WTC11 (cell line): ENCODE measurements at regions not wholly inside any gene's neighbourhood (a gene's known extent, or its start where the extent isn't known, plus 50 kb on each side); places are given as distances from the start of the nearest gene placed in this dataset.

Experiments
- AFF4 ChIP-seq: sonication (generic); formaldehyde crosslinking; IDR thresholded peaks from 2 replicates; pipeline ENCODE4 v1.8.1; 2023; ENCODE audit warnings: mild to moderate bottlenecking, missing genetic modification reagents, borderline replicate concordance
- ATF2 ChIP-seq: sonication (generic); formaldehyde crosslinking; IDR thresholded peaks from 2 replicates; pipeline ENCODE4 v1.8.1; 2022; ENCODE audit warnings: low read depth, missing genetic modification reagents, borderline replicate concordance
- CREB1 ChIP-seq: sonication (generic); formaldehyde crosslinking; IDR thresholded peaks from 2 replicates; pipeline ENCODE4 v1.8.0; 2023; ENCODE audit warnings: mild to moderate bottlenecking, missing genetic modification reagents
- CTCF ChIP-seq: fragments of 200-600 bp; IDR thresholded peaks from 2 replicates; pipeline ENCODE4 v1.8.0; 2022; ENCODE audit warnings: antibody characterized with exemption
- ELF4 ChIP-seq: sonication (generic); formaldehyde crosslinking; IDR thresholded peaks from 2 replicates; pipeline ENCODE4 v1.8.1; 2022; ENCODE audit warnings: low read depth, mild to moderate bottlenecking, moderate library complexity, missing genetic modification reagents
- EMX1 ChIP-seq: fragments of 250-450 bp; sonication (Bioruptor Pico); IDR thresholded peaks from 2 replicates; pipeline ENCODE4 v1.8.0; 2021; ENCODE audit warnings: mild to moderate bottlenecking
- IRF1 ChIP-seq: sonication (generic); formaldehyde crosslinking; IDR thresholded peaks from 2 replicates; pipeline ENCODE4 v1.8.0; 2023; ENCODE audit warnings: missing genetic modification reagents
- JUN ChIP-seq: sonication (generic); formaldehyde crosslinking; IDR thresholded peaks from 2 replicates; pipeline ENCODE4 v1.8.0; 2023; ENCODE audit warnings: mild to moderate bottlenecking, missing genetic modification reagents
- NFYB ChIP-seq: sonication (generic); formaldehyde crosslinking; conservative IDR thresholded peaks from 2 replicates; pipeline ENCODE4 v1.8.0; 2022; ENCODE audit warnings: low read depth, missing genetic modification reagents
- NR1H2 ChIP-seq: sonication (generic); formaldehyde crosslinking; IDR thresholded peaks from 2 replicates; pipeline ENCODE4 v1.9.0; 2021; ENCODE audit warnings: mild to moderate bottlenecking, moderate library complexity, missing genetic modification reagents
- PRRX2 ChIP-seq: fragments of 250-450 bp; sonication (Bioruptor Pico); IDR thresholded peaks from 2 replicates; pipeline ENCODE4 v1.8.0; 2021; ENCODE audit warnings: mild to moderate bottlenecking
- SP1 ChIP-seq: sonication (generic); formaldehyde crosslinking; conservative IDR thresholded peaks from 2 replicates; pipeline ENCODE4 v1.8.1; 2022; ENCODE audit warnings: missing genetic modification reagents
- ZNF219 ChIP-seq: sonication (generic); formaldehyde crosslinking; IDR thresholded peaks from 2 replicates; pipeline ENCODE4 v1.8.0; 2023; ENCODE audit warnings: missing genetic modification reagents, mild to moderate bottlenecking, borderline replicate concordance
- ZSCAN18 ChIP-seq: fragments of 250-450 bp; sonication (Bioruptor Pico); IDR thresholded peaks from 2 replicates; pipeline ENCODE4 v2.1.2; 2022; ENCODE audit warnings: mild to moderate bottlenecking, moderate library complexity

- TF ChIP-seq SP1 (CRISPR knock-in tag), result no peak
- no peak for TF ChIP-seq EMX1
- no peak for TF ChIP-seq ZSCAN18
- no peak for TF ChIP-seq ELF4
- no peak for TF ChIP-seq NR1H2 (CRISPR knock-in tag)
- no peak for TF ChIP-seq CTCF
- TF ChIP-seq JUN, result no peak
- no peak for TF ChIP-seq NFYB (CRISPR knock-in tag)
- no peak for TF ChIP-seq PRRX2 (CRISPR knock-in tag)
- TF ChIP-seq ATF2 (CRISPR knock-in tag), result no peak
- no peak for TF ChIP-seq IRF1 (CRISPR knock-in tag)
- TF ChIP-seq AFF4 (CRISPR knock-in tag), result no peak
- TF ChIP-seq CREB1 (CRISPR knock-in tag), result no peak
- TF ChIP-seq ZNF219 (CRISPR knock-in tag), result no peak
These were observed 60.4 kb upstream of the NEK7 start for GRCh38 chr1:198096390-198096789.
